ENCODE measurements at regions not wholly inside any gene's neighbourhood (a gene's known extent, or its start where the extent isn't known, plus 50 kb on each side); places are given as distances from the start of the nearest gene placed in this dataset.

GRCh38 chr12:92571844-92572543 lies 130.8 kb upstream of the PLEKHG7 start:
- DNase-seq (ENCODE audit: low spot score), result no peak
- ChIA-PET POLR2A (interaction anchor here (0.6 to 1.1 kb wide), 3 partner anchors 110 to 740 kb away, joined by 3 read pairs; no protein-coding TSS in a partner anchor), CTCF (ENCODE audit: unreplicated experiment) (no interaction called here)
- H3K36me3 ChIP-seq (ENCODE audit: insufficient read depth, low read length), result no peaks in the 10 kb centered on the region
- no peak overlapping the region for H2AFZ ChIP-seq (ENCODE audit: low read length)
- H3K9me3 ChIP-seq (ENCODE audit: low read length), result no peaks in the 10 kb centered on the region
- TF ChIP-seq, protein P1, sequence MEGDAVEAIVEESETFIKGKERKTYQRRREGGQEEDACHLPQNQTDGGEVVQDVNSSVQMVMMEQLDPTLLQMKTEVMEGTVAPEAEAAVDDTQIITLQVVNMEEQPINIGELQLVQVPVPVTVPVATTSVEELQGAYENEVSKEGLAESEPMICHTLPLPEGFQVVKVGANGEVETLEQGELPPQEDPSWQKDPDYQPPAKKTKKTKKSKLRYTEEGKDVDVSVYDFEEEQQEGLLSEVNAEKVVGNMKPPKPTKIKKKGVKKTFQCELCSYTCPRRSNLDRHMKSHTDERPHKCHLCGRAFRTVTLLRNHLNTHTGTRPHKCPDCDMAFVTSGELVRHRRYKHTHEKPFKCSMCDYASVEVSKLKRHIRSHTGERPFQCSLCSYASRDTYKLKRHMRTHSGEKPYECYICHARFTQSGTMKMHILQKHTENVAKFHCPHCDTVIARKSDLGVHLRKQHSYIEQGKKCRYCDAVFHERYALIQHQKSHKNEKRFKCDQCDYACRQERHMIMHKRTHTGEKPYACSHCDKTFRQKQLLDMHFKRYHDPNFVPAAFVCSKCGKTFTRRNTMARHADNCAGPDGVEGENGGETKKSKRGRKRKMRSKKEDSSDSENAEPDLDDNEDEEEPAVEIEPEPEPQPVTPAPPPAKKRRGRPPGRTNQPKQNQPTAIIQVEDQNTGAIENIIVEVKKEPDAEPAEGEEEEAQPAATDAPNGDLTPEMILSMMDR (conservative IDR thresholded peaks at IDR 0.05; ENCODE audit: low read length), result no peak
- no peak for TF ChIP-seq EZH2phosphoT487 (IDR thresholded peaks at IDR 0.05; ENCODE audit: borderline replicate concordance, low read depth, low read length)
- intact Hi-C loops (cut with micrococcal nuclease; ENCODE audit: unreplicated experiment), result loop anchor here (2.0 kb wide), 2 partner anchors 79 to 581 kb away; no protein-coding TSS in a partner anchor
- no peaks in the 10 kb centered on the region for H3K79me2 ChIP-seq (ENCODE audit: insufficient read depth, low read depth, low read length)
- H3K4me2 ChIP-seq (ENCODE audit: low read length), result no peak overlapping the region
- no peaks in the 10 kb centered on the region for H4K20me1 ChIP-seq (ENCODE audit: insufficient read depth, low read length)
- BruUV-seq (replicated peaks), result no TSS peak
- no peak overlapping the region for H3K4me3 ChIP-seq (ENCODE audit: low read depth, low read length, poor library complexity, severe bottlenecking)
- peaks cover 33% of the 10 kb centered on the region for H3K4me1 ChIP-seq (ENCODE audit: insufficient read depth, low read length, poor library complexity, severe bottlenecking)
- H3K27ac ChIP-seq (ENCODE audit: low read depth, low read length, poor library complexity, severe bottlenecking), result no peak overlapping the region
- no peaks in the 10 kb centered on the region for H3K9me2 ChIP-seq (ENCODE audit: insufficient read depth, low read length)

DNA sequence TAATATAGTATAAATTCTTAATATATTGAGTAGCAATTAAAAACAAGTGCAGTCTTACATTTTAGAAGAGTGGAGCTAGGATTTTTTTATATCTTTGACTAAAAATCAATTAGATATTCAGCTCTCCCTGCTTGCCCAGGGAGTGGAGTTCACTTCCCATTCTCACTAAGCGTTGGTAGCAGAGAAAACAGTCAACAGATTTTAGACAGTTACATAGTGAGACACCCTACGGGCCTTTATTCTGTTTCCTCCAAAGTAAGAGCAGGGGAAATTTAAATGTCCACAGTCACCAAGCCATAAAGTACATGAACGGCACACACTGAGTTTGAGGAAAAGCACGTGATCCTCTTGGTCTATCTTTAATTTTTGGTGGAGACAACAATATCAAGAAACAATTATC lies 131.6 kb upstream of the PLEKHG7 start:
- no peak overlapping the region for H3K27ac ChIP-seq (ENCODE audit: low read depth, low read length, poor library complexity, severe bottlenecking)
- POLR2A ChIA-PET, result interaction anchor here (0.6 to 1.6 kb wide), 6 partner anchors 21 to 1189 kb away, joined by 3 to 6 read pairs (median 4); no protein-coding TSS in a partner anchor
- intact Hi-C loops (cut with micrococcal nuclease; ENCODE audit: unreplicated experiment), result loop anchor here (2.0 kb wide), 2 partner anchors 80 to 580 kb away; no protein-coding TSS in a partner anchor

More for the DNA sequence above, 131.6 kb upstream of the PLEKHG7 start:
- CTCF ChIA-PET (ENCODE audit: unreplicated experiment), result no interaction called here
- Histone ChIP-seq H3K4me3 (ENCODE audit: low read depth, low read length, poor library complexity, severe bottlenecking) (no peak overlapping the region), H3K79me2 (ENCODE audit: insufficient read depth, low read depth, low read length) (no peaks in the 10 kb centered on the region), H4K20me1 (ENCODE audit: insufficient read depth, low read length) (no peaks in the 10 kb centered on the region), H3K9me3 (ENCODE audit: low read length) (peaks cover 3% of the 10 kb centered on the region; the same call in 1 of the 2 replicates), H2AFZ (ENCODE audit: low read length) (peak overlapping the region; percentile 92), H3K36me3 (ENCODE audit: insufficient read depth, low read length) (no peaks in the 10 kb centered on the region), H3K9me2 (ENCODE audit: insufficient read depth, low read length) (no peaks in the 10 kb centered on the region), H3K4me2 (ENCODE audit: low read length) (peak overlapping the region; percentile 59), H3K4me1 (ENCODE audit: insufficient read depth, low read length, poor library complexity, severe bottlenecking) (peaks cover 40% of the 10 kb centered on the region)
- no peak for DNase-seq (ENCODE audit: low spot score)
- TF ChIP-seq, protein P1 (conservative IDR thresholded peaks at IDR 0.05; ENCODE audit: low read length), result no peak
- TF ChIP-seq EZH2phosphoT487 (IDR thresholded peaks at IDR 0.05; ENCODE audit: borderline replicate concordance, low read depth, low read length), result no peak
- no TSS peak for BruUV-seq (replicated peaks)

Data from OCI-LY7 (cell line).